ENCODE measurements at regions not wholly inside any gene's neighbourhood (a gene's known extent, or its start where the extent isn't known, plus 50 kb on each side); places are given as distances from the start of the nearest gene placed in this dataset.

GRCh38 chr17:6215071-6216035 is 145.2 kb downstream of the WSCD1 start:
- no peak overlapping the region for H3K4me3 Mint-ChIP-seq
- H3K27ac Mint-ChIP-seq: no peak overlapping the region
- ATAC-seq: no peak
- POLR2A ChIA-PET: no interaction called here
- H3K9me3 Mint-ChIP-seq: peaks cover 0 to 3% (median 0%) of the 10 kb centered on the region in 9 donors
- peaks cover 12 to 31% (median 25%) of the 10 kb centered on the region in 5 donors for H3K27me3 Mint-ChIP-seq
- H3K36me3 Mint-ChIP-seq: no peaks in the 10 kb centered on the region
- no peak for DNase-seq
- H3K4me1 Mint-ChIP-seq: no peaks in the 10 kb centered on the region

GRCh38 chr17:6213859-6214258 is 143.7 kb downstream of the WSCD1 start:
- DNase-seq: no peak
- Mint-ChIP-seq H3K9me3 (peaks cover 0 to under 1% (median 0%) of the 10 kb centered on the region in 9 donors), H3K27ac (no peak overlapping the region), H3K27me3 (peaks cover 13 to 33% (median 27%) of the 10 kb centered on the region in 5 donors), H3K36me3 (no peaks in the 10 kb centered on the region), H3K4me3 (no peak overlapping the region), H3K4me1 (no peaks in the 10 kb centered on the region)
- no peak for ATAC-seq
- POLR2A ChIA-PET: no interaction called here

DNA sequence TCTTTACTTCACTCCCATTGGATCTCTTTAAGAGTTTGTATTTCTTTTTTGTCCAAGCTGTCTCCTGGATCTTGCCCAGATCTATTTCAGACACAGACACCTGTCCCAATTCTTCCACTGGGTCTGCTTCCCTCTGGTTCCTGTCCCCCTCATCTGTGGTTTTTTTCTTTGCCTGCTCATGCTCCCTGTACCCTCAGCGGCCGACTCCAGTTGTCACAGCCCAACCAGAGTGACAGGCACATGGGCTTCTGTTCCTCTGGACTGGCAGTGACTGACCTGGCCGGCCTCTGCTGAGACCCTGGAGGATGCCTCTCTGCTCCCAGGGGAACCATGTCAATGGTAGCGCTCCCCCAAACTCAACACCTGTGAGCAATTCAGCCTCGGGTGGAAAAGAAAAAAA is 142.6 kb downstream of the WSCD1 start:
- Mint-ChIP-seq H3K9me3 (no peaks in the 10 kb centered on the region), H3K27me3 (peaks cover 6 to 29% (median 16%) of the 10 kb centered on the region in 5 donors), H3K4me1 (no peaks in the 10 kb centered on the region), H3K4me3 (no peak overlapping the region), H3K36me3 (no peaks in the 10 kb centered on the region), H3K27ac (no peak overlapping the region)
- ATAC-seq (no peak), DNase-seq (no peak)
- POLR2A ChIA-PET: no interaction called here

DNA sequence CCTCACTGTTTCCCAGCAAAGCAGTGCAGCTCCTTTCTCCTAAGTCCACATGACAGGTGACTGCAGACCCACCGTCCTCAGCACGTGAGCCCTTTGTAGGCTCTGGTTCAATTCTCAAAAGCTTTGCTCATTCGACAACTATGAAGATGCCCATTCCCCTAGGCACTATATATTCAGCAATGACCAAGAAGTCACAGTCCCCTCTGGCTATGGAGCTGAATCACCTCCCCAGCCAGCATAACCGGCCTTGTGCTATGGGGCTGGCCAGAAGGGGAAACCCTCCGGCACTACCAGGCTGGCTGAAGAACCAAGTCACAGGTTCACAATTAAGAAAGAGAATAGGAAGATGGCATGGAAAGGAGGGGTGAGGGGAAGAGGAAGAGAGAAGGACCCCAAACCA is 139.7 kb downstream of the WSCD1 start:
- H3K27ac Mint-ChIP-seq: no peak overlapping the region
- H3K36me3 Mint-ChIP-seq: no peaks in the 10 kb centered on the region
- ATAC-seq (no peak), DNase-seq (no peak)
- peaks cover 11 to 23% (median 13%) of the 10 kb centered on the region in 5 donors for H3K27me3 Mint-ChIP-seq
- H3K9me3 Mint-ChIP-seq: no peaks in the 10 kb centered on the region
- POLR2A ChIA-PET: no interaction called here
- no peak overlapping the region for H3K4me3 Mint-ChIP-seq
- H3K4me1 Mint-ChIP-seq: no peaks in the 10 kb centered on the region

GRCh38 chr17:6208608-6209180 is 138.5 kb downstream of the WSCD1 start:
- no peaks in the 10 kb centered on the region for H3K9me3 Mint-ChIP-seq
- DNase-seq (no peak), ATAC-seq (no peak)
- H3K4me1 Mint-ChIP-seq: no peaks in the 10 kb centered on the region
- peaks cover 11 to 20% (median 19%) of the 10 kb centered on the region in 5 donors for H3K27me3 Mint-ChIP-seq
- H3K36me3 Mint-ChIP-seq: no peaks in the 10 kb centered on the region
- no peak overlapping the region for H3K27ac Mint-ChIP-seq
- POLR2A ChIA-PET: no interaction called here
- no peak overlapping the region for H3K4me3 Mint-ChIP-seq

DNA sequence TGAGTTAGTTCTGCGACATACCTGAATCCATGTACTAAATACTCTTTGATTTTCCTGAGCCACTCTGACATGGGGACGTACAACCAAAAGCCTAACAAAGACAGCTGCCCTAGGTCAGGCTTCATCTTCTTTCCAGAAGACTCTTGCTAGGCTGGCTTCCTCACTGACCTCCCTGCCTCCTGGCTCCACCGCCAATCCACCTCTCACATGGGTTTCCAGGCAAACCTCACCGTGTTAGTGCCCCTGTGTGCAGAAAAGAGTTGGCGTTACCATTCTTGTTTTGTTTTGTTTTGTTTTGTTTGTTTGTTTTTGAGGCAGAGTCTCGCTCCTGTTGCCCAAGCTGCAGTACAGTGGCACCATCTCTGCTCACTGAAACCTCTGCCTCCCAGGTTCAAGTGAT is 135.3 kb downstream of the WSCD1 start:
- POLR2A ChIA-PET: no interaction called here
- H3K36me3 Mint-ChIP-seq: peaks cover 0 to 6% (median 0%) of the 10 kb centered on the region in 3 donors
- peaks cover 20 to 51% (median 33%) of the 10 kb centered on the region in 5 donors for H3K27me3 Mint-ChIP-seq
- no peaks in the 10 kb centered on the region for H3K4me1 Mint-ChIP-seq
- peaks cover 0 to 4% (median 0%) of the 10 kb centered on the region in 9 donors for H3K9me3 Mint-ChIP-seq
- H3K27ac Mint-ChIP-seq: no peak overlapping the region
- DNase-seq (no peak), ATAC-seq (no peak)
- H3K4me3 Mint-ChIP-seq: no peak overlapping the region

GRCh38 chr17:6205033-6205432 is 134.9 kb downstream of the WSCD1 start:
- POLR2A ChIA-PET: no interaction called here
- Mint-ChIP-seq H3K4me1 (no peaks in the 10 kb centered on the region), H3K27ac (no peak overlapping the region), H3K9me3 (peaks cover 0 to 4% (median 0%) of the 10 kb centered on the region in 9 donors), H3K36me3 (peaks cover 0 to 6% (median 0%) of the 10 kb centered on the region in 3 donors), H3K4me3 (no peak overlapping the region), H3K27me3 (peaks cover 19 to 50% (median 30%) of the 10 kb centered on the region in 5 donors)
- no peak for ATAC-seq
- DNase-seq: no peak

GRCh38 chr17:6204203-6204722 is 134.1 kb downstream of the WSCD1 start:
- DNase-seq (no peak), ATAC-seq (no peak)
- no peak overlapping the region for H3K4me3 Mint-ChIP-seq
- H3K27me3 Mint-ChIP-seq: peaks cover 21 to 42% (median 28%) of the 10 kb centered on the region in 5 donors
- H3K36me3 Mint-ChIP-seq: peaks cover 0 to 6% (median 0%) of the 10 kb centered on the region in 3 donors
- no peaks in the 10 kb centered on the region for H3K4me1 Mint-ChIP-seq
- no peak overlapping the region for H3K27ac Mint-ChIP-seq
- POLR2A ChIA-PET: no interaction called here
- H3K9me3 Mint-ChIP-seq: peaks cover 0 to 4% (median 0%) of the 10 kb centered on the region in 9 donors

- DNase-seq (no peak), ATAC-seq (no peak)
- peaks cover 6 to 18% (median 10%) of the 10 kb centered on the region in 5 donors for H3K27me3 Mint-ChIP-seq
- peaks cover 0 to 6% (median 0%) of the 10 kb centered on the region in 3 donors for H3K36me3 Mint-ChIP-seq
- no peak overlapping the region for H3K27ac Mint-ChIP-seq
- no peak overlapping the region for H3K4me3 Mint-ChIP-seq
- peaks cover 0 to 14% (median 3%) of the 10 kb centered on the region in 9 donors for H3K9me3 Mint-ChIP-seq
- POLR2A ChIA-PET: no interaction called here
- H3K4me1 Mint-ChIP-seq: no peaks in the 10 kb centered on the region
Measured at GRCh38 chr17:6196355-6196754, 126.2 kb downstream of the WSCD1 start.

GRCh38 chr17:6195123-6195522 is 124.9 kb downstream of the WSCD1 start:
- POLR2A ChIA-PET: no interaction called here
- Mint-ChIP-seq H3K27ac (no peak overlapping the region), H3K9me3 (peaks cover 0 to 10% (median 3%) of the 10 kb centered on the region in 9 donors)

DNA sequence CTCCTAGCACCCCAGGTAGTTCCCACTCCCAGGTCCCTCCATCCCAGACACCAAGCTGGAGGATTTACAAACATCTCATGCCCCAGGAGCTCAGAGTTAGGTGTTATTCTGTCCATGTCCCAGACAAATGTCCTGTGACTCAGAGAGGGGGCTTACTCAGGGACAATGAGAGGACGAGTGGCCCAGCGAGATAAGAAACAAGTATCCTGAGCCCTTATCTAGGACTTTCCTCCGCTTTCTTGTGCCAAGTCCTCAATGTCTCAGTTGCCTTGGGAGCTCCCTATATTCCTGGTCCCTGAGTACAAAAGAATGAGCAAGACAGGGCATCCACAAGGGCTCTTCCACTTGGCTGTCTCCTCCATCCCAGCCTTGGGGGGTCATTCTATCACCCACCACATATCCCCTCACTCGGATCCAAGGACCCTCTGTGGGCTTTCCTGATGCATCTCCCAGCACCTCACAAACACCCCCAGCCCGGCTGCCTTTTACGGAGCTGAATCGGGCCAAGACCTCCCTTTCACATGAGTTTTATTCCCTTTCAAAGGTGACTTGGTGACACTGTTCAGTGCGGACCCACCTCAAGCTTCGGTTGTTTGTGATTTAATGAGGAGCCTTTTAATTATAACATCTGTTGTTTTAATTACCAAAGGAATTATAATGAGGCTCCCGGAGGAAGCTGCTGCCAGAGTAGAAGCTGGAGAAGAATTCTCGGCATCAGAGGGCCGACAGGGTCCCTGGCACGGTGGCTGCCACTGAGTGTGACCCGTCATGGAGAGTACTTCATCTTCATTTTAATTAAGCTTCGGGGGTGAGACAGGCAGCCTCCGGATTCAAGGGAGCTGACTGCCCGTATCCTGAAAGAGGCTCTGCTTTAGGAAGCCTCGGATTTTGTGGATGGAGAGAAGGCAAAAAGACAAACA is 121.5 kb downstream of the WSCD1 start:
- Mint-ChIP-seq H3K36me3 (no peaks in the 10 kb centered on the region), H3K4me3 (no peak overlapping the region), H3K9me3 (peaks cover 0 to 10% (median 3%) of the 10 kb centered on the region in 9 donors), H3K27ac (no peak overlapping the region), H3K4me1 (peaks cover 0 to 1% (median 0%) of the 10 kb centered on the region in 4 donors), H3K27me3 (peaks cover 3 to 21% (median 14%) of the 10 kb centered on the region in 5 donors)
- ATAC-seq (no peak), DNase-seq (no peak)
- POLR2A ChIA-PET: no interaction called here

More at GRCh38 chr17:6195123-6195522, 124.9 kb downstream of the WSCD1 start:
- no peak for DNase-seq
- no peak overlapping the region for H3K4me3 Mint-ChIP-seq
- ATAC-seq: no peak
- H3K27me3 Mint-ChIP-seq: peaks cover 5 to 16% (median 8%) of the 10 kb centered on the region in 5 donors
- no peaks in the 10 kb centered on the region for H3K36me3 Mint-ChIP-seq
- H3K4me1 Mint-ChIP-seq: no peaks in the 10 kb centered on the region

DNA sequence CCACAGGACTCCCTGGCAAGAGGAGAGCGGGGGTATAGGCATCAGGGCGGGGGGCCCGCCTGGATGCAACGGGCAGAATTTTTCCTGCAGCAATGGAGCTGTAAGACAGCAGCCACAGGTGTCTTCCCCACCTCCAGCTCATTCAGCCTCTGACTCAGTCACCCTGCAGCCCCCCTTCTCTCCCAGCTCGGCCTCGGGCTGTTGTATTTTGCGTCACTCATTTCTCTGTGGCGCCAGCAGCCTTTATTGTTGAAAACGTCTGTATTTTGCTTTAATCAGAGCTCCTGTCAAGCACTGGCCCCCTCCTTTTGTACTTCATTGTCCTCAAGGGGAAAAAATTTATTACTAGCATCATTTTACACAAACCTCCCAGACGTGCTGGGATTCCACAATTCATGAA is 117.7 kb downstream of the WSCD1 start:
- DNase-seq: no peak
- Mint-ChIP-seq H3K4me3 (no peak overlapping the region), H3K9me3 (peaks cover 0 to 2% (median 0%) of the 10 kb centered on the region in 9 donors)

More for the DNA sequence above, 117.7 kb downstream of the WSCD1 start:
- Mint-ChIP-seq H3K4me1 (peaks cover 0 to 1% (median 0%) of the 10 kb centered on the region in 4 donors), H3K36me3 (no peaks in the 10 kb centered on the region), H3K27me3 (peaks cover 5 to 28% (median 17%) of the 10 kb centered on the region in 5 donors), H3K27ac (no peak overlapping the region)
- POLR2A ChIA-PET: no interaction called here
- no peak for ATAC-seq

Data from naive thymus-derived CD8-positive, alpha-beta T cell (primary cell).